NB4 (cell line): ENCODE measurements at regions not wholly inside any gene's neighbourhood (a gene's known extent, or its start where the extent isn't known, plus 50 kb on each side); places are given as distances from the start of the nearest gene placed in this dataset.

Experiments used
- DNase-seq: peaks from one replicate; pipeline ENCODE4 v3.0.0; 2010; ENCODE audit warnings: low read depth
- H3K4me3 ChIP-seq: one replicate; pipeline ENCODE4 v1.5.1; 2011; ENCODE audit warnings: mild to moderate bottlenecking, low read depth, low read length, moderate library complexity
- MAX ChIP-seq: IDR thresholded peaks from 2 replicates; pipeline ENCODE4 v1.6.1; 2011; ENCODE audit warnings: low read depth, low read length
- MYC ChIP-seq: IDR thresholded peaks from 2 replicates; pipeline ENCODE4 v1.6.1; 2011; ENCODE audit warnings: low read depth, low read length
- POLR2A ChIP-seq: IDR thresholded peaks from 2 replicates; pipeline ENCODE4 v1.6.1; 2011; ENCODE audit warnings: mild to moderate bottlenecking; ENCODE audit not compliant: insufficient read length; ENCODE audit errors: extremely low read depth
- TF ChIP-seq, protein P1 (sequence below): IDR thresholded peaks from one replicate; pipeline ENCODE4 v1.5.1; 2012; ENCODE audit warnings: low read depth, low read length

DNA sequence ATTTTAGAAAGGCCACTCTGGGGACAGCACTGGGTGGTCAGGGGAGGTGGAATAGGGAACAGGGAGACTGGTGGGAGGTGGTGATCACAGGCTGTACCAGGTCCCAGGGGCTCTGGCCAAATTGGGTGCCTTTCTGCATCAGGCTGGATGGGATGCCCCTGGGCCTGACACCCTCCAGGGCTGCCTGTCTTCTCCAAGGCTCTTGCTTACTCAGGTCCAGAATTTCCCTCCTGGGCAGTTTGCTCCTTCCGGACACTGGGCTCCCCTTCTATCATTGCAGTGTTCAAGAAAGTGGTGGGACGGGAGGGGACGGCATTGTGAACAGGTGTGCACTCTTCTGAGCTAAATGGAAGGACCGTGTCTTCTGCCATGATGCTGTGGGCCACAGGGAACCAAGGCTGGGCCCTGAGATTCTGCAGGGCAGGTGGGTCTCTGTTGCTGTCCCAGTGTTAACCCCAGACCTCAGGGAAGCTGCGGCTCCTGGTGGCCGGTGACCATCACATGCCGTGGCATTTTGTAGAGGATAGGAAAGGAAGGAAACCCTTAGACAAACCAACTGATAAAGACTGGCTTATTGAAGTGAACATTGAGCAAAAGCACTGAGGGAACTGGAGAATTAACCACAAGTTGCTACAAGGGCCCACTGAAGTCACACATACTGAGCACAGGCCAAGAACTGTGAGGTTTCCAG lies 93.7 kb upstream of the HS6ST1 start:
- peak; percentile 49 for DNase-seq
- no peak overlapping the region for H3K4me3 ChIP-seq
- TF ChIP-seq MYC (no peak), POLR2A (no peak), MAX (no peak)
- TF ChIP-seq, protein P1, sequence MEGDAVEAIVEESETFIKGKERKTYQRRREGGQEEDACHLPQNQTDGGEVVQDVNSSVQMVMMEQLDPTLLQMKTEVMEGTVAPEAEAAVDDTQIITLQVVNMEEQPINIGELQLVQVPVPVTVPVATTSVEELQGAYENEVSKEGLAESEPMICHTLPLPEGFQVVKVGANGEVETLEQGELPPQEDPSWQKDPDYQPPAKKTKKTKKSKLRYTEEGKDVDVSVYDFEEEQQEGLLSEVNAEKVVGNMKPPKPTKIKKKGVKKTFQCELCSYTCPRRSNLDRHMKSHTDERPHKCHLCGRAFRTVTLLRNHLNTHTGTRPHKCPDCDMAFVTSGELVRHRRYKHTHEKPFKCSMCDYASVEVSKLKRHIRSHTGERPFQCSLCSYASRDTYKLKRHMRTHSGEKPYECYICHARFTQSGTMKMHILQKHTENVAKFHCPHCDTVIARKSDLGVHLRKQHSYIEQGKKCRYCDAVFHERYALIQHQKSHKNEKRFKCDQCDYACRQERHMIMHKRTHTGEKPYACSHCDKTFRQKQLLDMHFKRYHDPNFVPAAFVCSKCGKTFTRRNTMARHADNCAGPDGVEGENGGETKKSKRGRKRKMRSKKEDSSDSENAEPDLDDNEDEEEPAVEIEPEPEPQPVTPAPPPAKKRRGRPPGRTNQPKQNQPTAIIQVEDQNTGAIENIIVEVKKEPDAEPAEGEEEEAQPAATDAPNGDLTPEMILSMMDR = no peak

- no peak for DNase-seq
- TF ChIP-seq MYC (no peak), MAX (no peak)
- H3K4me3 ChIP-seq = no peak overlapping the region
Observed at GRCh38 chr2:128413014-128413717, 94.5 kb upstream of the HS6ST1 start.

- TF ChIP-seq POLR2A = no peak
- TF ChIP-seq, protein P1 = no peak
- no peak for TF ChIP-seq MYC
- TF ChIP-seq MAX = no peak
- no peak overlapping the region for H3K4me3 ChIP-seq
- DNase-seq = peak; percentile 77
Observed at GRCh38 chr2:128413718-128414341, 95.2 kb upstream of the HS6ST1 start.

GRCh38 chr2:128414351-128414750 lies 95.7 kb upstream of the HS6ST1 start:
- TF ChIP-seq MYC = no peak
- no peak for TF ChIP-seq MAX
- TF ChIP-seq, protein P1 = no peak
- TF ChIP-seq POLR2A = no peak
- peak; percentile 32 for DNase-seq
- H3K4me3 ChIP-seq = no peak overlapping the region

DNA sequence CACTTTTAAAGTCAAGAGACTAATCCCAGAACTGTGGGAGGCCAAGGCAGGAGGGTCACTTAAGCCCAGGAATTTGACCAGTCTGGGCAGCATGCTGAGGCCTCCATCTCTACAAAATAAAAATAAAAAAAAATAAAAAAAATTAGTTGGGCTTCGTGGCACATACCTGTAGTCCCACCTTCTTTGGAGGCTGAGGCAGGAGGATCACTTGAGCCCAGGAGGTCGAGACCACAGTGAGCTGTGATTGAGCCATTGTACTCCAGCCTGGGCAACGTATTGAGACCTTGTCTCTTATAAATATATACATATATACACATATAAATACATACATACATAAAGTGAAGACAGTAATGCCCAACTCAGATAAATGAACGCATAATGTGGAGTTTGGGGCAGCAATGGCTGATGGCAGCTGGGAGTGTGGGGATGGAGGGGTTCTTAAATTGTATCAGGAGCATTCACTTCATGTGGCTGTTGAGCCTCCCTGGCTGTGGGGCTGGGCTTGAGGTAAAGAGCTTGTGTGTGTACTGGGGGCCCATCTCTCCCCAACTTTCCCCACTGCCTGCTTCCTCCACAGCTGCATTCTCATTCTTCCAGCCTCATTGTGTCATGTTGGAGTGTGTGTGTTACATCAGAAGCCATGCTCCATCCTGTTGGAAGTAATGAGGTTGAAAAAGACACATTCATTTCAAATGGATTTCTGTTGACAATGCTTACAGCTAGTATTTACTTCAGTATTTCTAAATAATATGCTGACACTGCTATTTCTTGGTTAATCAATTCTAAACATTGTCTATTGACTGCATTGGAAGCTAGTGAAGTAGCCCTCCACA lies 96.5 kb upstream of the HS6ST1 start:
- no peak for DNase-seq
- no peak overlapping the region for H3K4me3 ChIP-seq
- TF ChIP-seq MAX = no peak
- TF ChIP-seq, protein P1 = no peak
- no peak for TF ChIP-seq POLR2A
- no peak for TF ChIP-seq MYC

DNA sequence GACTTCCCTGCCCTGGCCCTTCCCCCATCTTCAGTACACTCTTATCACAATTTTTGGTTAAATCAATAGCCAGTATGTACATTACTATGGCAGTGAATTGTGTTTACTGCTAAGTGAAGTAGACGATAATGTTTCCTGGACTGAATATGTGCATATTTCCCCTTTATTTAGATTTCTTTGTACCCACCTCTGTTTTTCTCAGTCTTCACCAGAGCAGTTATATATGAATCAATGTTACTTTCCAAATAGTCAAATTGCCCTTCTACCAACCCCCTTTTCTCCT lies 97.1 kb upstream of the HS6ST1 start:
- no peak for DNase-seq
- no peak for TF ChIP-seq MYC
- TF ChIP-seq, protein P1 = no peak
- no peak for TF ChIP-seq POLR2A
- TF ChIP-seq MAX = no peak
- H3K4me3 ChIP-seq = no peak overlapping the region
